ENCODE measurements at regions not wholly inside any gene's neighbourhood (a gene's known extent, or its start where the extent isn't known, plus 50 kb on each side); places are given as distances from the start of the nearest gene placed in this dataset.

GRCh38 chr4:41853973-41854372 is 81.3 kb upstream of the TMEM33 start:
- no peak overlapping the region for H3K27ac ChIP-seq
- H3K4me1 ChIP-seq = no peaks in the 10 kb centered on the region
- no peaks in the 10 kb centered on the region for H3K9me3 ChIP-seq
- H3K36me3 ChIP-seq = no peaks in the 10 kb centered on the region
- TF ChIP-seq POLR2A (IDR thresholded peaks at IDR 0.05) (no peak), CTCF (IDR thresholded peaks at IDR 0.05) (no peak)
- no peak for DNase-seq
- H3K27me3 ChIP-seq = no peaks in the 10 kb centered on the region
- no peak overlapping the region for H3K4me3 ChIP-seq

- H3K27me3 ChIP-seq = no peaks in the 10 kb centered on the region
- no peak overlapping the region for H3K27ac ChIP-seq
- no peak for DNase-seq
- H3K4me1 ChIP-seq = no peaks in the 10 kb centered on the region
- no peaks in the 10 kb centered on the region for H3K9me3 ChIP-seq
- no peak overlapping the region for H3K4me3 ChIP-seq
- no peaks in the 10 kb centered on the region for H3K36me3 ChIP-seq
- TF ChIP-seq POLR2A (IDR thresholded peaks at IDR 0.05) (no peak), CTCF (IDR thresholded peaks at IDR 0.05) (no peak)
Measured at GRCh38 chr4:41852229-41852628, 83.0 kb upstream of the TMEM33 start.

- no peak for DNase-seq
- Histone ChIP-seq H3K27me3 (no peaks in the 10 kb centered on the region), H3K36me3 (no peaks in the 10 kb centered on the region), H3K27ac (no peak overlapping the region), H3K9me3 (no peaks in the 10 kb centered on the region), H3K4me1 (no peaks in the 10 kb centered on the region), H3K4me3 (no peak overlapping the region)
- TF ChIP-seq POLR2A (IDR thresholded peaks at IDR 0.05) (no peak), CTCF (IDR thresholded peaks at IDR 0.05) (no peak)
Measured at GRCh38 chr4:41851621-41852020, 83.6 kb upstream of the TMEM33 start.

- H3K27me3 ChIP-seq = no peaks in the 10 kb centered on the region
Measured at GRCh38 chr4:41844327-41844726, 90.9 kb upstream of the TMEM33 start.

GRCh38 chr4:41839916-41840854 is 91.7 kb upstream of the PHOX2B start:
- Histone ChIP-seq H3K36me3 (no peaks in the 10 kb centered on the region), H3K9me3 (no peaks in the 10 kb centered on the region), H3K27me3 (no peaks in the 10 kb centered on the region), H3K4me3 (no peak overlapping the region), H3K27ac (no peak overlapping the region), H3K4me1 (no peaks in the 10 kb centered on the region)
- no peak for DNase-seq
- TF ChIP-seq POLR2A (IDR thresholded peaks at IDR 0.05) = no peak
- TF ChIP-seq CTCF (IDR thresholded peaks at IDR 0.05) = no peak

More at GRCh38 chr4:41844327-41844726, 90.9 kb upstream of the TMEM33 start:
- H3K36me3 ChIP-seq = no peaks in the 10 kb centered on the region
- no peak for TF ChIP-seq POLR2A (IDR thresholded peaks at IDR 0.05)
- no peak for TF ChIP-seq CTCF (IDR thresholded peaks at IDR 0.05)
- no peak for DNase-seq
- no peaks in the 10 kb centered on the region for H3K4me1 ChIP-seq
- H3K27ac ChIP-seq = no peak overlapping the region
- no peaks in the 10 kb centered on the region for H3K9me3 ChIP-seq
- no peak overlapping the region for H3K4me3 ChIP-seq
